ENCODE measurements at regions not wholly inside any gene's neighbourhood (a gene's known extent, or its start where the extent isn't known, plus 50 kb on each side); places are given as distances from the start of the nearest gene placed in this dataset.

- Histone ChIP-seq H3K79me2 (ENCODE audit: insufficient read depth, low read length) (no peaks in the 10 kb centered on the region), H3K36me3 (ENCODE audit: insufficient read depth, low read length) (no peaks in the 10 kb centered on the region), H3K4me3 (ENCODE audit: low read length, poor library complexity, severe bottlenecking) (no peak overlapping the region), H3K9ac (ENCODE audit: low read depth, low read length, poor library complexity, severe bottlenecking) (no peak overlapping the region), H3K9me3 (ENCODE audit: insufficient read depth, low read depth, low read length) (no peaks in the 10 kb centered on the region), H2AFZ (ENCODE audit: low read length) (no peak overlapping the region), H4K20me1 (ENCODE audit: insufficient read depth, low read length, poor library complexity, severe bottlenecking) (no peaks in the 10 kb centered on the region), H3K9me2 (replicated peaks; ENCODE audit: low read depth, low read length) (no peaks in the 10 kb centered on the region), H3K27me3 (ENCODE audit: insufficient read depth, low read length, poor library complexity, severe bottlenecking) (no peaks in the 10 kb centered on the region), H3K4me1 (ENCODE audit: insufficient read depth, low read length, poor library complexity, severe bottlenecking) (peaks cover 25% of the 10 kb centered on the region), H3F3A (ENCODE audit: low read depth) (no peaks in the 10 kb centered on the region), H3K4me2 (ENCODE audit: low read depth, low read length, poor library complexity, severe bottlenecking) (no peak overlapping the region)
- TF ChIP-seq, protein P1, sequence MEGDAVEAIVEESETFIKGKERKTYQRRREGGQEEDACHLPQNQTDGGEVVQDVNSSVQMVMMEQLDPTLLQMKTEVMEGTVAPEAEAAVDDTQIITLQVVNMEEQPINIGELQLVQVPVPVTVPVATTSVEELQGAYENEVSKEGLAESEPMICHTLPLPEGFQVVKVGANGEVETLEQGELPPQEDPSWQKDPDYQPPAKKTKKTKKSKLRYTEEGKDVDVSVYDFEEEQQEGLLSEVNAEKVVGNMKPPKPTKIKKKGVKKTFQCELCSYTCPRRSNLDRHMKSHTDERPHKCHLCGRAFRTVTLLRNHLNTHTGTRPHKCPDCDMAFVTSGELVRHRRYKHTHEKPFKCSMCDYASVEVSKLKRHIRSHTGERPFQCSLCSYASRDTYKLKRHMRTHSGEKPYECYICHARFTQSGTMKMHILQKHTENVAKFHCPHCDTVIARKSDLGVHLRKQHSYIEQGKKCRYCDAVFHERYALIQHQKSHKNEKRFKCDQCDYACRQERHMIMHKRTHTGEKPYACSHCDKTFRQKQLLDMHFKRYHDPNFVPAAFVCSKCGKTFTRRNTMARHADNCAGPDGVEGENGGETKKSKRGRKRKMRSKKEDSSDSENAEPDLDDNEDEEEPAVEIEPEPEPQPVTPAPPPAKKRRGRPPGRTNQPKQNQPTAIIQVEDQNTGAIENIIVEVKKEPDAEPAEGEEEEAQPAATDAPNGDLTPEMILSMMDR (conservative IDR thresholded peaks at IDR 0.05; ENCODE audit: low read length): no peak
- no peak for TF ChIP-seq EZH2phosphoT487 (IDR thresholded peaks at IDR 0.05; ENCODE audit: borderline replicate concordance)
These were observed 1251.2 kb upstream of the C9orf72 start for GRCh38 chr9:28824432-28824963.

DNA sequence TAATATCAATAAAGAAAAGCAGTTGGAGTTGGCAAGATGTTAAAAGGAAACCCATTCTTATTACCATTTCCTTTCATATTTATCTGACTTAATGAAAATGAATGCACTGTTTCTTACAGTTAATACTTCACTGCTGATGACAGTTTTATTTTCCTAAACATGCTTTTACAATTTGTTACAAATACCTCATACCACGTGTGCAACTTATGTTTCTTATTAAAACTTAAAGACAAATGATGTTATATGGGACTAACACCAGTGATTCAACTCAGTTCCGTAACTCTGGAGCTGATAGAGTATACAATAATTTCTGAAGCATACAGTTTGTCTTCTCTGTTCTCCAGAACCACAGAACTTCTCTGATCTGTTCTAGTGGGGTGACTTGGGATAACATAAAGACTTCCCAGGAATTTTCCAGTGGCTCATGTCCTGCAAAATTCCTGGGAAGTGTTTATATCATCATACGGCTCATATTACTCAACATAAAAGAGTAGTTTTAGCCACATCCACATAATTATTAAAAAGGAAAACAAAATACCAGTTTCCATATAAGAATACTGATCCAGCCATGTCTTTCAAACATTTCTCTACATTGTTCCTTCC, 1259.0 kb upstream of the C9orf72 start:
- H3K9me3 ChIP-seq (ENCODE audit: insufficient read depth, low read depth, low read length): no peaks in the 10 kb centered on the region
- peak overlapping the region; percentile 32 for H3K4me3 ChIP-seq (ENCODE audit: low read length, poor library complexity, severe bottlenecking)
- no peaks in the 10 kb centered on the region for H3K79me2 ChIP-seq (ENCODE audit: insufficient read depth, low read length)
- H3K27me3 ChIP-seq (ENCODE audit: insufficient read depth, low read length, poor library complexity, severe bottlenecking): no peaks in the 10 kb centered on the region
- no peaks in the 10 kb centered on the region for H3F3A ChIP-seq (ENCODE audit: low read depth)
- H3K4me2 ChIP-seq (ENCODE audit: low read depth, low read length, poor library complexity, severe bottlenecking): peak overlapping the region; percentile 37
- TF ChIP-seq, protein P1 (conservative IDR thresholded peaks at IDR 0.05; ENCODE audit: low read length): no peak
- no peak for TF ChIP-seq EZH2phosphoT487 (IDR thresholded peaks at IDR 0.05; ENCODE audit: borderline replicate concordance)
- peak overlapping the region; percentile 44 for H3K9ac ChIP-seq (ENCODE audit: low read depth, low read length, poor library complexity, severe bottlenecking)
- H3K9me2 ChIP-seq (replicated peaks; ENCODE audit: low read depth, low read length): no peaks in the 10 kb centered on the region
- no peaks in the 10 kb centered on the region for H4K20me1 ChIP-seq (ENCODE audit: insufficient read depth, low read length, poor library complexity, severe bottlenecking)
- H3K4me1 ChIP-seq (ENCODE audit: insufficient read depth, low read length, poor library complexity, severe bottlenecking): peaks cover 25% of the 10 kb centered on the region
- no peak overlapping the region for H2AFZ ChIP-seq (ENCODE audit: low read length)
- no peaks in the 10 kb centered on the region for H3K36me3 ChIP-seq (ENCODE audit: insufficient read depth, low read length)

DNA sequence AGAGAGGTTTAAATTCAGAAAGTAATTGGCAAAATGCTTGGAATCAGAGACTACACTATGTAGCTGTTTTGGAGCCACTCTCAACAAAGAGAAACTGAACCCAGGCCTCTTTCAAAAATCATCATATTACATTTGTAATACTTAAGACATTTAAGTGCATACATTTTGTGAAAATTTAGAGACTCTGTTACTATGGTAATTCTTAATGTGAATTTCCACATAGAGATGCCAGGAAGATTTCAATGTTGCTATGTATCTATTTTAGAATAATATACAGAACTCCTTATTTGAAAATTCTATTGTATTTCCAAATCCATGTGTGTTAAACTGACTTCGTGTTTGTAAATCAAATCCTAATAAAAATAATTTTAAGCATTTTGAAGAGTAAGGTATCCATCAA, 1260.9 kb upstream of the C9orf72 start:
- Histone ChIP-seq H3K9ac (ENCODE audit: low read depth, low read length, poor library complexity, severe bottlenecking) (no peak overlapping the region), H3F3A (ENCODE audit: low read depth) (no peaks in the 10 kb centered on the region), H3K4me1 (ENCODE audit: insufficient read depth, low read length, poor library complexity, severe bottlenecking) (peaks cover 18% of the 10 kb centered on the region), H3K9me3 (ENCODE audit: insufficient read depth, low read depth, low read length) (peaks cover 5% of the 10 kb centered on the region; the same call in 1 of the 2 replicates), H2AFZ (ENCODE audit: low read length) (no peak overlapping the region), H3K36me3 (ENCODE audit: insufficient read depth, low read length) (no peaks in the 10 kb centered on the region), H3K4me3 (ENCODE audit: low read length, poor library complexity, severe bottlenecking) (no peak overlapping the region), H3K79me2 (ENCODE audit: insufficient read depth, low read length) (no peaks in the 10 kb centered on the region), H3K4me2 (ENCODE audit: low read depth, low read length, poor library complexity, severe bottlenecking) (no peak overlapping the region), H3K9me2 (replicated peaks; ENCODE audit: low read depth, low read length) (no peaks in the 10 kb centered on the region), H3K27me3 (ENCODE audit: insufficient read depth, low read length, poor library complexity, severe bottlenecking) (no peaks in the 10 kb centered on the region), H4K20me1 (ENCODE audit: insufficient read depth, low read length, poor library complexity, severe bottlenecking) (no peaks in the 10 kb centered on the region)
- no peak for TF ChIP-seq EZH2phosphoT487 (IDR thresholded peaks at IDR 0.05; ENCODE audit: borderline replicate concordance)
- TF ChIP-seq, protein P1 (conservative IDR thresholded peaks at IDR 0.05; ENCODE audit: low read length): no peak

Measured in Loucy (cell line).